ENCODE measurements at regions not wholly inside any gene's neighbourhood (a gene's known extent, or its start where the extent isn't known, plus 50 kb on each side); places are given as distances from the start of the nearest gene placed in this dataset.
"Not testable (repeated sequence)": the region's sequence is repeated elsewhere in the genome, so short reads cannot be mapped to it uniquely, and the experiment has no call there.

GRCh38 chr12:37546901-37547475 is 769.6 kb upstream of the ALG10B start:
- no peaks in the 10 kb centered on the region for H3K36me3 ChIP-seq
- H3K27ac ChIP-seq: no peak overlapping the region
- no peaks in the 10 kb centered on the region for H3K27me3 ChIP-seq
- no peak for TF ChIP-seq CTCF (IDR thresholded peaks at IDR 0.05)
- DNase-seq: no peak
- H3K4me1 ChIP-seq: no peaks in the 10 kb centered on the region
- peaks cover 0 to 70% (median 0%) of the 10 kb centered on the region in 11 donors for H3K9me3 ChIP-seq
- no peak overlapping the region for H3K4me3 ChIP-seq
- intact Hi-C loops (cut with DNase I): no loop called here
- 78 to 82% methylated on average over 20 of the region's 20 CpGs for WGBS, 2 donors
- no peak for ATAC-seq

DNA sequence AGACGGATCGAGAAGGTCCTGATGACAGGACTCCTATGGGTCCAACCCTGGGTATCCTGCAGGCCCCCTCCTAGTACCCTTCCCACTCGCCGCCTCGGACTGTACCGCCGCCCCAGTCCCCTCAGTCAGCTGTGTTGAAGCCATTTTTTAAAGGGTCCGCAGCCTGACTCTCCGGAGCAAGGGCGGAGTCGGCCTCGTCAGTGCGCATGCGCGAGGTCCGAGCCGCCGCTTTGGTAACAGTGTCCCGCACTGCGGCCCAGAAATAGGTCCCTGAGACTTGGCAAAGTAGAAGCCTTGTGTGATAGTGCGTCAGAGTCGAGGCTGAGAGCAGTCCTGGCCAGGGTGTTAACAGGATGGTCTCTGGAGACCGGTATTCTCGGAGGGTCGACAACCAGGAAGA is 769.0 kb upstream of the ALG10B start:
- DNase-seq: no peak
- H3K4me3 ChIP-seq: no peak overlapping the region
- no peak for TF ChIP-seq CTCF (IDR thresholded peaks at IDR 0.05)
- intact Hi-C loops (cut with DNase I): no loop called here
- WGBS, 2 donors: 68 to 77% methylated on average over 25 of the region's 25 CpGs
- no peaks in the 10 kb centered on the region for H3K4me1 ChIP-seq
- no peaks in the 10 kb centered on the region for H3K27me3 ChIP-seq
- H3K27ac ChIP-seq: no peak overlapping the region
- ATAC-seq: peak in 1 of 8 donors; percentile 20
- peaks cover 0 to 64% (median 0%) of the 10 kb centered on the region in 11 donors for H3K9me3 ChIP-seq
- no peaks in the 10 kb centered on the region for H3K36me3 ChIP-seq

DNA sequence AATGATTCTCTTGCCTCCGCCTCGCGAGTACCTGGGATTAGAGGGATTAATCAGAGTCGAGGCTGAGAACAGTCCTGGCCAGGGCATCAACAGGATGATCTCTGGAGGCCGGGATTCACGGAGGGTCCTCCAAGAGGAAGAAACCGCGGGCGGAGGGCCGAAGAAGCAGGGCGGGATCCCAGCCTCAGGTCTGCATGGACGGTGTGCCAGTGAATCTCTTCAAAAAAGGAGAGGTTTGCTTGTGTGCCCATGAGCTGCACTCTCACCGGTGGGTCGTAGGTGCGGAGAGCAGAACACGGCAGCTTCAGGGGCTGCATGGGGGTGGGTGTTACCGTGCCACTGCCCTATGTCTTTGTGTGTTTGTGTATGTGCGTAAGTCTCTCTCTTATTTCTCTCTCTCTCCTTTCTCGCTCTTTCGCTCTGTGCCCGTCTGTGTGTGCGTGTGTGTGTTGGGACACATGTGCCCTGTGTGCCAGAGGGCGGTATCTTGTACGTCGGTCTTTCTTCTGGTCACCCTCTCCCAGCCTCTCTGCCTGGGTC is 768.2 kb upstream of the ALG10B start:
- TF ChIP-seq CTCF (IDR thresholded peaks at IDR 0.05): no peak
- WGBS, 2 donors: 85 to 88% methylated on average over 25 of the region's 25 CpGs
- H3K4me1 ChIP-seq: no peaks in the 10 kb centered on the region
- no peaks in the 10 kb centered on the region for H3K27me3 ChIP-seq
- peaks cover 0 to 57% (median 0%) of the 10 kb centered on the region in 11 donors for H3K9me3 ChIP-seq
- intact Hi-C loops (cut with DNase I): no loop called here
- H3K27ac ChIP-seq: no peak overlapping the region
- no peak for ATAC-seq
- H3K36me3 ChIP-seq: no peaks in the 10 kb centered on the region
- no peak overlapping the region for H3K4me3 ChIP-seq
- no peak for DNase-seq

DNA sequence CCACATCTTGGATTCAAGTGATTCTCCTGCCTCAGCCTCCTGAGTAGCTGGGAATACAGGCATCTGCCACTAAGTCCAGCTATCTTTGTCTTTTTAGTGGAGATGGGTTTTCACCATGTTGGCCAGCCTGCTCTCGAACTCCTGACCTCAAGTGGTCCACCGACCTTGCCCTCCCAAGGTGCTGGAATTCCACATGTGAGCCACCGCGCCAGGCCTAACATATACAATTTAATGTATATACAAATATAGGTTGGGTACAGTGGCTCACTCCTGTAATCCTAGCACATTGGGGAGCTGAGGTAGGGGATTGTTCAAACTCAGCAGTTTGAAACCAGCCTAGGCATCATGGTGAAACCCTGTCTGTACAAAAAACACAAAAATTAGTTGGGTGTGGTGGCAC is 759.6 kb upstream of the ALG10B start:
- peaks cover 0 to 38% (median 0%) of the 10 kb centered on the region in 11 donors for H3K9me3 ChIP-seq
- H3K4me3 ChIP-seq; H3K27ac ChIP-seq; H3K36me3 ChIP-seq; ATAC-seq; H3K4me1 ChIP-seq; intact Hi-C loops (cut with DNase I); DNase-seq; H3K27me3 ChIP-seq: not testable (repeated sequence)
- WGBS, 2 donors: 68 to 78% methylated on average over 4 of the region's 4 CpGs

GRCh38 chr12:37565112-37565511 is 751.5 kb upstream of the ALG10B start:
- Histone ChIP-seq H3K27me3 (no peaks in the 10 kb centered on the region), H3K9me3 (peaks cover 0 to 52% (median 0%) of the 10 kb centered on the region in 11 donors), H3K36me3 (no peaks in the 10 kb centered on the region), H3K27ac (no peak overlapping the region), H3K4me3 (no peak overlapping the region), H3K4me1 (no peaks in the 10 kb centered on the region)
- WGBS, 2 donors: 63 to 71% methylated on average over 2 of the region's 2 CpGs
- no peak for ATAC-seq
- DNase-seq: no peak
- intact Hi-C loops (cut with DNase I): no loop called here
- no peak for TF ChIP-seq CTCF (IDR thresholded peaks at IDR 0.05)

DNA sequence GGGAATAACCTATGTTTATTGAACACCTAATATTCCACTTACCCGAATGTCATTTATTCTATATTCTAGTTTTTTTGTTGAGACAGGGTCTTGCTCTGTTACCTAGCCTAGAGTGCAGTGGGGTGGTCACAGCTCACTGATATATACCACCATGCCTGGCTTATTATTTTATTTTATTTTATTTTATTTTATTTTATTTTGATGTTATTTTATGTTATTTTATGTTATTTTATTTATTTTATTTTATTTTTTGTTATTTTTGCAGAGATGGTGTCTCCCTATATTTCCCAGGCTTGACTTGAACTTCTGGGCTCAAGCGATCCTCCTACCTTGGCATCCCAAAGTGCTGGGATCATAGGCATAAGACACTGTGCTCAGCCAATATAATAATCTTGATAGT is 746.0 kb upstream of the ALG10B start:
- H3K36me3 ChIP-seq; DNase-seq; H3K4me3 ChIP-seq; H3K27ac ChIP-seq; intact Hi-C loops (cut with DNase I); ATAC-seq; H3K27me3 ChIP-seq; H3K4me1 ChIP-seq: not testable (repeated sequence)
- H3K9me3 ChIP-seq: peaks cover 0 to 21% (median 0%) of the 10 kb centered on the region in 11 donors
- WGBS, 2 donors: 56 to 83% methylated on average over 2 of the region's 2 CpGs
